ENCODE measurements at regions not wholly inside any gene's neighbourhood (a gene's known extent, or its start where the extent isn't known, plus 50 kb on each side); places are given as distances from the start of the nearest gene placed in this dataset.

GRCh38 chr5:124524552-124525232 lies 221.7 kb downstream of the ZNF608 start:
- TF ChIP-seq CTCF (IDR thresholded peaks at IDR 0.05; ENCODE audit: extremely low read depth in 1 of 2, insufficient read depth in 1 of 2, low read depth in 1 of 2, low read length in 2 of 2), result no peak
- TF ChIP-seq EZH2 (IDR thresholded peaks at IDR 0.05; ENCODE audit: borderline replicate concordance, low read depth, low read length, severe bottlenecking), result no peak
- no peak for TF ChIP-seq POLR2A (IDR thresholded peaks at IDR 0.05; ENCODE audit: low read depth, low read length)
- TF ChIP-seq MAX (IDR thresholded peaks at IDR 0.05; ENCODE audit: insufficient read depth, insufficient read length), result no peak
- TF ChIP-seq GATA2 (IDR thresholded peaks at IDR 0.05; ENCODE audit: insufficient read depth, insufficient read length, low read depth, low read length), result no peak
- TF ChIP-seq MYC (IDR thresholded peaks at IDR 0.05; ENCODE audit: low read depth, low read length), result no peak
- no peak for TF ChIP-seq POLR2AphosphoS5 (IDR thresholded peaks at IDR 0.05; ENCODE audit: insufficient read depth, low read depth, low read length)
- no peak for TF ChIP-seq JUN (IDR thresholded peaks at IDR 0.05; ENCODE audit: borderline replicate concordance, insufficient read depth, insufficient read length, low read depth)

Data from endothelial cell of umbilical vein (primary cell).